ENCODE measurements at regions not wholly inside any gene's neighbourhood (a gene's known extent, or its start where the extent isn't known, plus 50 kb on each side); places are given as distances from the start of the nearest gene placed in this dataset.

GRCh38 chr3:75049533-75049932 is 435.1 kb upstream of the CNTN3 start:
- TF ChIP-seq ZNF274 (IDR thresholded peaks at IDR 0.05; ENCODE audit: low read depth, low read length) (no peak), CTCF (IDR thresholded peaks at IDR 0.05 in 2 of 3, conservative IDR thresholded peaks at IDR 0.05 in 1 of 3; ENCODE audit: borderline replicate concordance in 1 of 3, insufficient read depth in 1 of 3, low read depth in 2 of 3, low read length in 2 of 3) (no peak), POLR2A (IDR thresholded peaks at IDR 0.05; ENCODE audit: borderline replicate concordance, extremely low read depth, insufficient read depth, insufficient read length) (no peak), EZH2phosphoT487 (IDR thresholded peaks at IDR 0.05; ENCODE audit: borderline replicate concordance) (no peak), POLR2AphosphoS5 (IDR thresholded peaks at IDR 0.05; ENCODE audit: low read depth, low read length) (no peak), ZBTB33 (IDR thresholded peaks at IDR 0.05; ENCODE audit: extremely low read depth, insufficient replicate concordance, low read length) (no peak), MAX (IDR thresholded peaks at IDR 0.05) (no peak), EGR1 (IDR thresholded peaks at IDR 0.05; ENCODE audit: low read depth) (no peak), EZH2 (IDR thresholded peaks at IDR 0.05) (no peak), REST (IDR thresholded peaks at IDR 0.05; ENCODE audit: low read depth) (no peak), CEBPB (IDR thresholded peaks at IDR 0.05; ENCODE audit: low read depth) (no peak)

All from HCT116 (cell line).